MM.1S (cell line): ENCODE measurements at regions not wholly inside any gene's neighbourhood (a gene's known extent, or its start where the extent isn't known, plus 50 kb on each side); places are given as distances from the start of the nearest gene placed in this dataset.

ENCODE experiments used
- CTCF ChIP-seq: fragments of 300-600 bp; sonication (generic); IDR thresholded peaks from 2 replicates; pipeline ENCODE4 v1.5.1; 2016; ENCODE audit warnings: antibody characterized with exemption, low read length, mixed read lengths
- EZH2 ChIP-seq: fragments of 300-600 bp; sonication (generic); optimal IDR thresholded peaks from 2 replicates; pipeline ENCODE3; 2017; ENCODE audit warnings: low read depth, mild to moderate bottlenecking, antibody characterized with exemption, low read length, mixed read lengths
- EZH2phosphoT487 ChIP-seq: fragments of 300-600 bp; sonication (generic); IDR thresholded peaks from 2 replicates; pipeline ENCODE4 v1.6.1; 2018; ENCODE audit warnings: antibody characterized with exemption, low read length

DNA sequence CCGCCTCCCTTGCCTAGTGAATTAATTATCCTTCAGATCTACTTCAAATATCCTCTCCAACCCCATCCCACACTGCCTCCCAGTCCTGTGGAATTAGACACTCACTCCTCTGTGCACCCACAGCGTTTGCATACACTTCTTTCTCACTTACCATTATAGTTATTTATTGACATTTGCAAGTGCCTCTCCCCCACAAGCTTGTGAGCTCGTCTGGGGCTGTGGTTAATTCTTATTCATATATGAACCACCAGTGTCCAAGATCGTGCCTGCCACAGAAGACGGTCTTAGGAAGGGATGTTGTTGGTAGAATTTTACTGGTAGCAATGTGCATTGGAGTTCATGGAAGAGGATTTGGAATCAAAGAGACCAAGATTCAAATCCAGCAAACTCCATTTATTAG, 68.1 kb upstream of the AOAH start:
- no peak for TF ChIP-seq EZH2
- TF ChIP-seq CTCF, result no peak
- no peak for TF ChIP-seq EZH2phosphoT487
